ENCODE measurements at regions not wholly inside any gene's neighbourhood (a gene's known extent, or its start where the extent isn't known, plus 50 kb on each side); places are given as distances from the start of the nearest gene placed in this dataset.

GRCh38 chr15:61726166-61726565 lies 334.1 kb downstream of the VPS13C start:
- TF ChIP-seq, protein P1, sequence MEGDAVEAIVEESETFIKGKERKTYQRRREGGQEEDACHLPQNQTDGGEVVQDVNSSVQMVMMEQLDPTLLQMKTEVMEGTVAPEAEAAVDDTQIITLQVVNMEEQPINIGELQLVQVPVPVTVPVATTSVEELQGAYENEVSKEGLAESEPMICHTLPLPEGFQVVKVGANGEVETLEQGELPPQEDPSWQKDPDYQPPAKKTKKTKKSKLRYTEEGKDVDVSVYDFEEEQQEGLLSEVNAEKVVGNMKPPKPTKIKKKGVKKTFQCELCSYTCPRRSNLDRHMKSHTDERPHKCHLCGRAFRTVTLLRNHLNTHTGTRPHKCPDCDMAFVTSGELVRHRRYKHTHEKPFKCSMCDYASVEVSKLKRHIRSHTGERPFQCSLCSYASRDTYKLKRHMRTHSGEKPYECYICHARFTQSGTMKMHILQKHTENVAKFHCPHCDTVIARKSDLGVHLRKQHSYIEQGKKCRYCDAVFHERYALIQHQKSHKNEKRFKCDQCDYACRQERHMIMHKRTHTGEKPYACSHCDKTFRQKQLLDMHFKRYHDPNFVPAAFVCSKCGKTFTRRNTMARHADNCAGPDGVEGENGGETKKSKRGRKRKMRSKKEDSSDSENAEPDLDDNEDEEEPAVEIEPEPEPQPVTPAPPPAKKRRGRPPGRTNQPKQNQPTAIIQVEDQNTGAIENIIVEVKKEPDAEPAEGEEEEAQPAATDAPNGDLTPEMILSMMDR (IDR thresholded peaks at IDR 0.05): no peak
- TF ChIP-seq POLR2A (IDR thresholded peaks at IDR 0.05): no peak
